GM12872 (cell line): ENCODE measurements at regions not wholly inside any gene's neighbourhood (a gene's known extent, or its start where the extent isn't known, plus 50 kb on each side); places are given as distances from the start of the nearest gene placed in this dataset.
A peak's percentile ranks its signal among the peaks of the same experiment; 100 is the strongest.

Source experiments
- CTCF ChIP-seq: IDR thresholded peaks from 3 replicates; pipeline ENCODE4 v1.5.1; 2011; ENCODE audit warnings: low read depth, mild to moderate bottlenecking, low read length, moderate library complexity; ENCODE audit not compliant: insufficient read depth

DNA sequence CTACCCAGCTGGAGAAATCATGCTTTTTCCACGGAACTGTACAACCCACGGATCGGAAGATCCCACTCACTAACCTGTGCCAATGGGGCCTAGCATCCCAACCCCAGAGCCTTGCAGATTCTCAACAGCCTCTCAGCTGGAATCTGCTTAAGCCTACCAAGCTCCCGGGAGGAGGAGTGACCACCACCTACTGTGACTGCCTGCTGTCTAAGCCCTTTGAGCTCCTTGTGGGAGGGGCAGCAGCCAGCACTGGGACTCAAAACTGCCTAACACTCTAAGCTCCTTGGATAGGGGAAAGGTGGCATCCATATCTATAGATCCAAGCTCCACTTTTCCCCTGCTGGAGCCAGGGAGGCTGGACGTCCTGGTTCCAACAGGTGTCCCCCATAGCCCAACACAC is 254.4 kb upstream of the CNTNAP2 start:
- no peak for TF ChIP-seq CTCF

GRCh38 chr7:145860809-145861208 is 255.8 kb upstream of the CNTNAP2 start:
- no peak for TF ChIP-seq CTCF

GRCh38 chr7:145850636-145851035 is 266.0 kb upstream of the CNTNAP2 start:
- TF ChIP-seq CTCF = no peak

GRCh38 chr7:145848691-145849090 is 267.9 kb upstream of the CNTNAP2 start:
- TF ChIP-seq CTCF = peak; percentile 34; the same call in 2 of the 3 replicates

- no peak for TF ChIP-seq CTCF
Measured at GRCh38 chr7:145845345-145845744, 271.3 kb upstream of the CNTNAP2 start.

- TF ChIP-seq CTCF = no peak
Measured at GRCh38 chr7:145839814-145840213, 276.8 kb upstream of the CNTNAP2 start.

GRCh38 chr7:145831616-145832206 is 284.9 kb upstream of the CNTNAP2 start:
- no peak for TF ChIP-seq CTCF
